Adrenal gland (tissue), 5 donors: ENCODE measurements at regions not wholly inside any gene's neighbourhood (a gene's known extent, or its start where the extent isn't known, plus 50 kb on each side); places are given as distances from the start of the nearest gene placed in this dataset.

Experiments used
- POLR2A ChIP-seq, 2 donors: fragments of 450-650 bp; IDR thresholded peaks; one replicate each; pipeline ENCODE4 v1.6.1; 2017; ENCODE audit warnings: antibody characterized with exemption in 2 of 2, mild to moderate bottlenecking in 2 of 2, moderate library complexity in 1 of 2
- TF ChIP-seq, protein P1 (sequence below), 6 experiments: fragments of 450-650 bp in 4 of 6; fragments of 200-600 bp in 2 of 6; sonication (generic) in 1 of 6; IDR thresholded peaks; 1 replicate in 5 of 6; 2 replicates in 1 of 6; pipeline versions ENCODE4 v1.5.1 to v1.8.0; 2016 to 2021; ENCODE audit warnings: antibody characterized with exemption in 6 of 6, mild to moderate bottlenecking in 2 of 6, moderate library complexity in 1 of 6
- donor health status: DM: no; HTN: no; CAD: no.

GRCh38 chr5:68930139-68930538, 163.7 kb upstream of the SLC30A5 start:
- TF ChIP-seq POLR2A (IDR thresholded peaks at IDR 0.05): no peak
- TF ChIP-seq, protein P1, sequence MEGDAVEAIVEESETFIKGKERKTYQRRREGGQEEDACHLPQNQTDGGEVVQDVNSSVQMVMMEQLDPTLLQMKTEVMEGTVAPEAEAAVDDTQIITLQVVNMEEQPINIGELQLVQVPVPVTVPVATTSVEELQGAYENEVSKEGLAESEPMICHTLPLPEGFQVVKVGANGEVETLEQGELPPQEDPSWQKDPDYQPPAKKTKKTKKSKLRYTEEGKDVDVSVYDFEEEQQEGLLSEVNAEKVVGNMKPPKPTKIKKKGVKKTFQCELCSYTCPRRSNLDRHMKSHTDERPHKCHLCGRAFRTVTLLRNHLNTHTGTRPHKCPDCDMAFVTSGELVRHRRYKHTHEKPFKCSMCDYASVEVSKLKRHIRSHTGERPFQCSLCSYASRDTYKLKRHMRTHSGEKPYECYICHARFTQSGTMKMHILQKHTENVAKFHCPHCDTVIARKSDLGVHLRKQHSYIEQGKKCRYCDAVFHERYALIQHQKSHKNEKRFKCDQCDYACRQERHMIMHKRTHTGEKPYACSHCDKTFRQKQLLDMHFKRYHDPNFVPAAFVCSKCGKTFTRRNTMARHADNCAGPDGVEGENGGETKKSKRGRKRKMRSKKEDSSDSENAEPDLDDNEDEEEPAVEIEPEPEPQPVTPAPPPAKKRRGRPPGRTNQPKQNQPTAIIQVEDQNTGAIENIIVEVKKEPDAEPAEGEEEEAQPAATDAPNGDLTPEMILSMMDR (IDR thresholded peaks at IDR 0.05): no peak
